Vagina (tissue), 2 donors: ENCODE measurements at regions not wholly inside any gene's neighbourhood (a gene's known extent, or its start where the extent isn't known, plus 50 kb on each side); places are given as distances from the start of the nearest gene placed in this dataset.

ENCODE experiments used
- DNase-seq, 2 donors: peaks; one replicate each; pipeline ENCODE4 v3.0.0-alpha.2; 2017; ENCODE audit errors: extremely low spot score in 2 of 2
- H3K27ac ChIP-seq: fragments of 200-600 bp; sonication (generic); one replicate; pipeline ENCODE4 v1.5.1; 2019
- H3K27me3 ChIP-seq: fragments of 200-600 bp; sonication (generic); one replicate; pipeline ENCODE4 v1.5.1; 2019
- H3K36me3 ChIP-seq, 2 donors: fragments of 200-600 bp; sonication (generic); one replicate each; pipeline ENCODE4 v1.5.1; 2017 to 2019
- H3K4me1 ChIP-seq: fragments of 200-600 bp; sonication (generic); one replicate; pipeline ENCODE4 v1.5.1; 2019
- H3K4me3 ChIP-seq, 2 donors: fragments of 200-600 bp; sonication (generic); 1 replicate in 1 of 2; 2 replicates in 1 of 2; pipeline ENCODE4 v1.5.1; 2016 to 2019
- H3K9me3 ChIP-seq: fragments of 200-600 bp; sonication (generic); one replicate; pipeline ENCODE4 v1.5.1; 2019
- POLR2A ChIP-seq, 2 donors: fragments of 450-650 bp; IDR thresholded peaks; one replicate each; pipeline ENCODE4 v1.6.1; 2017; ENCODE audit warnings: antibody characterized with exemption in 2 of 2, mild to moderate bottlenecking in 2 of 2, moderate library complexity in 2 of 2
- POLR2AphosphoS5 ChIP-seq, 2 donors: sonication (generic); formaldehyde crosslinking; IDR thresholded peaks; one replicate each; pipeline ENCODE4 v1.9.0; 2017; ENCODE audit warnings: antibody characterized with exemption in 2 of 2, mild to moderate bottlenecking in 2 of 2, low read depth in 1 of 2; ENCODE audit not compliant: insufficient read depth in 1 of 2
- intact Hi-C: fragments of 100-400 bp; cut with DNase I; formaldehyde crosslinking; loops from one replicate; pipeline ENCODE4 v1.15.1; 2023
- TF ChIP-seq, protein P1 (sequence below), 3 experiments: fragments of 450-650 bp in 2 of 3; fragments of 200-600 bp in 1 of 3; sonication (generic) in 1 of 3; IDR thresholded peaks; one replicate each; pipeline ENCODE4 v1.5.1; 2017 to 2019; ENCODE audit warnings: antibody characterized with exemption in 3 of 3, mild to moderate bottlenecking in 2 of 3, moderate library complexity in 2 of 3

DNA sequence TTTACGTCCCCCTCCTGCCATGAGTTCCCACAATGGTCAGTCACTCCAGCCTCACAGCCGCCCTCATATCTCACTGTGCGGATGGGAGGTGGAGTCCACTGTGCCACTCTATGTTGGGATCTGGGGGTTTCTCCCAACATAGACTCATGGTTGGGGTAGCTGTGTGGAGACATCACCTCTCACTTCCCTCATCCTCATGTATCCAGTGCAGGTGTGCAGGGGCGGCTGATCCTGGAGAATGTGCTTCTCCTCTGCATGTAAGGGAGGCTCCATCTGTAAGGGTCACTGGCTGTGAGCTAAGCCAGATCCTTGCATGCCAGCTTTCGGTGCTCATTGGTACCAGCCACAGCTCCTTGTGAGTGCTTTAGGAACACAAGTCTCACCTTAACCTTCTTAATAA lies 400.8 kb downstream of the CDH26 start:
- no peaks in the 10 kb centered on the region for H3K27me3 ChIP-seq
- TF ChIP-seq POLR2AphosphoS5 (IDR thresholded peaks at IDR 0.05; ENCODE audit: insufficient read depth in 1 of 2, low read depth in 1 of 2) (no peak), POLR2A (IDR thresholded peaks at IDR 0.05) (no peak)
- TF ChIP-seq, protein P1, sequence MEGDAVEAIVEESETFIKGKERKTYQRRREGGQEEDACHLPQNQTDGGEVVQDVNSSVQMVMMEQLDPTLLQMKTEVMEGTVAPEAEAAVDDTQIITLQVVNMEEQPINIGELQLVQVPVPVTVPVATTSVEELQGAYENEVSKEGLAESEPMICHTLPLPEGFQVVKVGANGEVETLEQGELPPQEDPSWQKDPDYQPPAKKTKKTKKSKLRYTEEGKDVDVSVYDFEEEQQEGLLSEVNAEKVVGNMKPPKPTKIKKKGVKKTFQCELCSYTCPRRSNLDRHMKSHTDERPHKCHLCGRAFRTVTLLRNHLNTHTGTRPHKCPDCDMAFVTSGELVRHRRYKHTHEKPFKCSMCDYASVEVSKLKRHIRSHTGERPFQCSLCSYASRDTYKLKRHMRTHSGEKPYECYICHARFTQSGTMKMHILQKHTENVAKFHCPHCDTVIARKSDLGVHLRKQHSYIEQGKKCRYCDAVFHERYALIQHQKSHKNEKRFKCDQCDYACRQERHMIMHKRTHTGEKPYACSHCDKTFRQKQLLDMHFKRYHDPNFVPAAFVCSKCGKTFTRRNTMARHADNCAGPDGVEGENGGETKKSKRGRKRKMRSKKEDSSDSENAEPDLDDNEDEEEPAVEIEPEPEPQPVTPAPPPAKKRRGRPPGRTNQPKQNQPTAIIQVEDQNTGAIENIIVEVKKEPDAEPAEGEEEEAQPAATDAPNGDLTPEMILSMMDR (IDR thresholded peaks at IDR 0.05), result no peak
- no peak for DNase-seq
- no peak overlapping the region for H3K27ac ChIP-seq
- no peaks in the 10 kb centered on the region for H3K9me3 ChIP-seq
- intact Hi-C loops, result no loop called here
- no peaks in the 10 kb centered on the region for H3K4me1 ChIP-seq
- no peaks in the 10 kb centered on the region for H3K36me3 ChIP-seq
- no peak overlapping the region for H3K4me3 ChIP-seq

DNA sequence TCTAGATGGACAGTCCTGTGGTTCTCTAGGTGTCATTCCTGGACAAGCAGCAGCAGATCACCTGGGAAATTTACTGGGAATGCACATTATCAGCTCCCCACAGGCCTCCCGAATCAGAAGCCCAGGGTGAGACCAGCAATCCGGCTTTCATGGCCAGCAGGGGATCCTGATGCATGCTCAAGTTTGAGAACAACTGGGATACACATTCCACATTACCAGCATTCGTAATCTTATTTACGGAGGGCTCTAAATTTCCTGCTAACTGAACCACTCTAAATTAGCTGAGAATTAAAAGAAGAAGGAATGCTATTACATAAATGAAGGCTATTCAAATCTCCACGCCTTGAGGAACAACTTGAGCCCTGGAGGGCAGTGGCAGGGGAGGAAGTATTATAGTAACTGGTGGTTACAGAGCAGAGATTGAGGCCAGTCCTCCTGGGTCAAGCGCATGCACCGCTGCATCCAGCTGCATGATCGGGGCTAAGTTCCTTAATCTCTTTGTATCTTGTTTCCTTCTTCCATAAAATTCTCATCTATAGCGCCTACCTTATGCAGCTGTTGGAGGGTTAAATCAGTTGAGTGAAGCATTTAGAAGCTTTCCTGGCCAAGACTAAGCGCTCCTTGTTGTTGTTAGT lies 403.7 kb downstream of the CDH26 start:
- H3K9me3 ChIP-seq, result no peaks in the 10 kb centered on the region
- peaks cover 4% of the 10 kb centered on the region for H3K4me1 ChIP-seq
- H3K4me3 ChIP-seq, result no peak overlapping the region
- intact Hi-C loops, result no loop called here
- H3K36me3 ChIP-seq, result no peaks in the 10 kb centered on the region
- DNase-seq, result no peak
- no peaks in the 10 kb centered on the region for H3K27me3 ChIP-seq
- no peak overlapping the region for H3K27ac ChIP-seq
- TF ChIP-seq, protein P1 (IDR thresholded peaks at IDR 0.05), result no peak
- TF ChIP-seq POLR2AphosphoS5 (IDR thresholded peaks at IDR 0.05; ENCODE audit: insufficient read depth in 1 of 2, low read depth in 1 of 2) (no peak), POLR2A (IDR thresholded peaks at IDR 0.05) (no peak)

DNA sequence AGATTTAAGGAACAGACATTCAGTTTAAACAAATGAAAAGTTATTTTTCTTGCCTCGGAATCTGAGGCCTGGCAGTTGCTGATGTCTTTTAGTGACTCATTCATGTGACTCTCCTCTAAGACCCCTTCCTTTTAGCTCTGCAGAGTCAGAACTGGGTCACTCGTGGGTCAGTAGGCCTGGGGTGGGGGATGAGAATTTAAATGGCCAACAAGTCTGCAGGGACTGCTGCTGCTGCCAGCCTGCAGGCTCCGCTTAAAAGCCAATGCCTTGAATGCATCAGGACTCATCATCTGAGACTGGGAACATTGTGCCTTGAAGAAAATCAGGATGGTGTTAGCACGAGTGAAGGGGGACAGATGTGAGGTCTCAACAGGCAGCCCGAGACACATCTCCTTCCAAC lies 404.3 kb downstream of the CDH26 start:
- H3K27ac ChIP-seq, result no peak overlapping the region
- TF ChIP-seq POLR2A (IDR thresholded peaks at IDR 0.05) (no peak), POLR2AphosphoS5 (IDR thresholded peaks at IDR 0.05; ENCODE audit: insufficient read depth in 1 of 2, low read depth in 1 of 2) (no peak)
- TF ChIP-seq, protein P1 (IDR thresholded peaks at IDR 0.05), result no peak
- peaks cover 4% of the 10 kb centered on the region for H3K4me1 ChIP-seq
- no peaks in the 10 kb centered on the region for H3K36me3 ChIP-seq
- H3K27me3 ChIP-seq, result no peaks in the 10 kb centered on the region
- no peak for DNase-seq
- no peaks in the 10 kb centered on the region for H3K9me3 ChIP-seq
- no peak overlapping the region for H3K4me3 ChIP-seq
- intact Hi-C loops, result no loop called here

DNA sequence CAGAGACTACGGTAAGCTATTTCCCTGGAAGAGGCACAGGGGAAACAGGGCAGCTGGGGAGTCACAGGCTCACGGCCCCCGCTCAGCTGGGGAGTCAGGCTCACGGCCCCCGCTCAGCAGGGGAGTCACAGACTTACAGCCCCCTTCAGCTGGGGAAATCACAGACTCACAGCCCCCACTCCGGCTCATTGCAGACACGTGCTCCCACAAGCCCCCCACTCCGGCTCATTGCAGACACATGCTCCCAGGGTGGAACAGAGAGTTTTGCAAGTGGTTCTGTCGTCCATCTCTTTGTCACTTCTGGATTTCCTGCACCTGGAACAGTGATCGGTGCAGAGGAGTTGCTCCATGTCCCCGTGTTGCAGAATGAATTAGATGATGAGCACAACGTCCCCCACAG lies 405.5 kb downstream of the CDH26 start:
- H3K27me3 ChIP-seq, result no peaks in the 10 kb centered on the region
- no peak overlapping the region for H3K4me3 ChIP-seq
- no peaks in the 10 kb centered on the region for H3K36me3 ChIP-seq
- H3K9me3 ChIP-seq, result no peaks in the 10 kb centered on the region
- no peak overlapping the region for H3K27ac ChIP-seq
- DNase-seq, result no peak
- intact Hi-C loops, result no loop called here
- TF ChIP-seq, protein P1 (IDR thresholded peaks at IDR 0.05), result no peak
- no peak for TF ChIP-seq POLR2A (IDR thresholded peaks at IDR 0.05)
- TF ChIP-seq POLR2AphosphoS5 (IDR thresholded peaks at IDR 0.05; ENCODE audit: insufficient read depth in 1 of 2, low read depth in 1 of 2), result no peak
- H3K4me1 ChIP-seq, result peaks cover 4% of the 10 kb centered on the region

DNA sequence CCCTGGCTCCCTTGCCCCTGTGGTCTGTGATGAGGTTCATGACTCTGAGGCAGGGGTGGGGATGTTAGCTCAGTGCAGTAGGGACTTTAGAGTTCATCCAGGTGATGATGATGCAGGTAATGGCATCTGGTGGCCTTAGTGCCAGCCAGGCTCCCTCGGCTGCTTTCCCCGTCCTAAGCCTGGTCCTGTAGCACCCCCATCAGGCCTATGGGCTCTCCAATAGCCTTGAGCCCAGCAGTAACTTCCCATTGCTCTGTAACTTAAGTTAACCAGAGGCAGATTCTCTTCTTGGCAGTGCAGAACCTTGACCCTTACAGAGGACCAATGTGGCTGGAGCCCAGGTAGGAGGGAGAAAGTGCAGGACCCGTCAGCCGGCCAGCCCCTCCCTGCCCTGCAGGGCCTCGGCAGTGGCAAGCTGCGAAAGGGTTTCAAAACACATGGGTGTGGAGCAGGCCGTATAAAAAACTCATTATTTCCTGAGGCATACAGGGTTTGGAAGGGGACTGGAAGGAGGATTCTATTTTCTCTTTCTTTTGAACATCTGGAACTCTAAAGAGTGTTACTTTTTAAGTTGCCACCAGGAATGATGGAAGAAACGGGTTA lies 406.9 kb downstream of the CDH26 start:
- Histone ChIP-seq H3K36me3 (no peaks in the 10 kb centered on the region), H3K4me1 (peaks cover 4% of the 10 kb centered on the region), H3K27ac (no peak overlapping the region), H3K4me3 (no peak overlapping the region), H3K27me3 (no peaks in the 10 kb centered on the region), H3K9me3 (no peaks in the 10 kb centered on the region)
- TF ChIP-seq POLR2A (IDR thresholded peaks at IDR 0.05) (no peak), POLR2AphosphoS5 (IDR thresholded peaks at IDR 0.05; ENCODE audit: insufficient read depth in 1 of 2, low read depth in 1 of 2) (no peak)
- TF ChIP-seq, protein P1 (IDR thresholded peaks at IDR 0.05), result no peak
- no peak for DNase-seq
- intact Hi-C loops, result no loop called here
